Esophagus muscularis mucosa (tissue), 4 donors: ENCODE measurements at regions not wholly inside any gene's neighbourhood (a gene's known extent, or its start where the extent isn't known, plus 50 kb on each side); places are given as distances from the start of the nearest gene placed in this dataset.
"Not testable (repeated sequence)": the region's sequence is repeated elsewhere in the genome, so short reads cannot be mapped to it uniquely, and the experiment has no call there.

Experiments
- DNase-seq: peaks from one replicate; pipeline ENCODE4 v3.0.0-alpha.2; 2017; ENCODE audit errors: extremely low spot score
- H3K27ac ChIP-seq, 4 donors: fragments of 200-600 bp; sonication (generic); replicated peaks in 1 of 4; 1 replicate in 3 of 4; 2 replicates in 1 of 4; pipeline ENCODE4 v1.5.1; 2016 to 2019; ENCODE audit warnings: mild to moderate bottlenecking in 1 of 4
- H3K27me3 ChIP-seq, 4 donors: fragments of 200-600 bp; sonication (generic); one replicate each; pipeline versions ENCODE4 v1.5.1 to v1.6.0; 2016 to 2019
- H3K36me3 ChIP-seq, 4 donors: fragments of 200-600 bp; sonication (generic); one replicate each; pipeline ENCODE4 v1.5.1; 2016 to 2019
- H3K4me1 ChIP-seq, 4 donors: fragments of 200-600 bp; sonication (generic); one replicate each; pipeline ENCODE4 v1.5.1; 2016 to 2019
- H3K4me3 ChIP-seq, 4 donors: fragments of 200-600 bp; sonication (generic); 1 replicate in 2 of 4; 2 replicates in 2 of 4; pipeline ENCODE4 v1.5.1; 2016 to 2019; ENCODE audit warnings: mild to moderate bottlenecking in 4 of 4, moderate library complexity in 1 of 4
- H3K9me3 ChIP-seq, 4 donors: fragments of 200-600 bp; sonication (generic); 1 replicate in 3 of 4; 2 replicates in 1 of 4; pipeline ENCODE4 v1.5.1; 2016 to 2019
- CTCF ChIP-seq, 3 experiments: fragments of 200-600 bp in 2 of 3; fragments of 450-650 bp in 1 of 3; sonication (generic) in 2 of 3; IDR thresholded peaks; one replicate each; pipeline ENCODE4 v1.5.1; 2017 to 2019; ENCODE audit warnings: antibody characterized with exemption in 3 of 3, mild to moderate bottlenecking in 2 of 3, moderate library complexity in 1 of 3
- EP300 ChIP-seq: sonication (generic); formaldehyde crosslinking; IDR thresholded peaks from one replicate; pipeline ENCODE4 v1.6.1; 2017; ENCODE audit warnings: antibody characterized with exemption
- POLR2A ChIP-seq: fragments of 450-650 bp; IDR thresholded peaks from one replicate; pipeline ENCODE4 v1.6.1; 2017; ENCODE audit warnings: antibody characterized with exemption, moderate library complexity, mild to moderate bottlenecking, low read depth
- POLR2AphosphoS5 ChIP-seq, 2 donors: sonication (generic); formaldehyde crosslinking; IDR thresholded peaks; one replicate each; pipeline ENCODE4 v1.6.1; 2017; ENCODE audit warnings: antibody characterized with exemption in 2 of 2
- WGBS: methylation state at CpG from one replicate; pipeline ENCODE4 v1.1.5; 2018; 5-methylcytosine and 5-hydroxymethylcytosine counted together
- intact Hi-C: fragments of 100-400 bp; cut with DNase I; formaldehyde crosslinking; loops from one replicate; pipeline ENCODE4 v1.15.1; 2023

- Histone ChIP-seq H3K9me3 (no peaks in the 10 kb centered on the region), H3K36me3 (no peaks in the 10 kb centered on the region), H3K27me3 (peaks cover 0 to 6% (median 0%) of the 10 kb centered on the region in 4 donors), H3K27ac (no peak overlapping the region), H3K4me3 (no peak overlapping the region), H3K4me1 (no peaks in the 10 kb centered on the region)
- no peak for DNase-seq
- intact Hi-C loops: no loop called here
- 67% methylated on average over 9 of the region's 9 CpGs for WGBS
- no peak for TF ChIP-seq EP300
- no peak for TF ChIP-seq CTCF (IDR thresholded peaks at IDR 0.05)
- TF ChIP-seq POLR2A: no peak
- TF ChIP-seq POLR2AphosphoS5 (IDR thresholded peaks at IDR 0.05): no peak
Observed at GRCh38 chr19:28318469-28319179, 894.3 kb downstream of the UQCRFS1 start.

GRCh38 chr19:28316464-28316863 lies 896.5 kb downstream of the UQCRFS1 start:
- Histone ChIP-seq H3K27ac (no peak overlapping the region), H3K36me3 (no peaks in the 10 kb centered on the region), H3K4me3 (no peak overlapping the region), H3K4me1 (no peaks in the 10 kb centered on the region), H3K9me3 (no peaks in the 10 kb centered on the region), H3K27me3 (peaks cover 0 to 6% (median 0%) of the 10 kb centered on the region in 4 donors)
- intact Hi-C loops: no loop called here
- no peak for TF ChIP-seq POLR2AphosphoS5 (IDR thresholded peaks at IDR 0.05)
- TF ChIP-seq POLR2A: no peak
- DNase-seq: no peak
- WGBS: 83% methylated on average over 6 of the region's 7 CpGs

DNA sequence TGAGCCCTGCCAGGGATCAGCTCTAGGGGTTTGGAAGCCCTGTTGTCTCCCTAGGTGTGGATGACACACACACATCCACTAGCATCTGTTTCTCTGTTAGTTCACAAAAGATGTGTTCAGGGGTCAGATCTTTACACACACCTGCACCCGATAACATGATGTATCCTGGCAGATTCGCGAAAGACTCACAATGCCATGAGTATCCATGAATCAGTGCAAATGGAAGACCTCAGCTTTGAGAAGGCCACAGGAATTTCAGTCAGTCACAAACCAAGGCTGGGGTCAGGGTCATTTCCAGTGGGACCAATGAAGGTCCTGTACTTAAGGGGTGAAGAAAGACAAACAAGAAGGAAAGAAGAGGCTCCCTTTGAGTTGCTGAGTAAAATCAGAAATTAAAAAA lies 898.2 kb downstream of the UQCRFS1 start:
- Histone ChIP-seq H3K4me3 (no peak overlapping the region), H3K4me1 (no peaks in the 10 kb centered on the region), H3K36me3 (no peaks in the 10 kb centered on the region), H3K9me3 (no peaks in the 10 kb centered on the region), H3K27me3 (peaks cover 0 to 6% (median 0%) of the 10 kb centered on the region in 4 donors), H3K27ac (no peak overlapping the region)
- intact Hi-C loops: no loop called here
- TF ChIP-seq EP300 (no peak), POLR2A (no peak), POLR2AphosphoS5 (IDR thresholded peaks at IDR 0.05) (no peak), CTCF (IDR thresholded peaks at IDR 0.05) (no peak)
- 83% methylated on average over 3 of the region's 3 CpGs for WGBS
- DNase-seq: no peak

GRCh38 chr19:28314287-28314686 lies 898.7 kb downstream of the UQCRFS1 start:
- Histone ChIP-seq H3K36me3 (no peaks in the 10 kb centered on the region), H3K9me3 (no peaks in the 10 kb centered on the region), H3K4me3 (no peak overlapping the region), H3K27me3 (peaks cover 0 to 6% (median 0%) of the 10 kb centered on the region in 4 donors), H3K27ac (no peak overlapping the region), H3K4me1 (no peaks in the 10 kb centered on the region)
- DNase-seq: no peak
- 78% methylated on average over 4 of the region's 4 CpGs for WGBS
- intact Hi-C loops: no loop called here
- TF ChIP-seq POLR2A (no peak), POLR2AphosphoS5 (IDR thresholded peaks at IDR 0.05) (no peak)

DNA sequence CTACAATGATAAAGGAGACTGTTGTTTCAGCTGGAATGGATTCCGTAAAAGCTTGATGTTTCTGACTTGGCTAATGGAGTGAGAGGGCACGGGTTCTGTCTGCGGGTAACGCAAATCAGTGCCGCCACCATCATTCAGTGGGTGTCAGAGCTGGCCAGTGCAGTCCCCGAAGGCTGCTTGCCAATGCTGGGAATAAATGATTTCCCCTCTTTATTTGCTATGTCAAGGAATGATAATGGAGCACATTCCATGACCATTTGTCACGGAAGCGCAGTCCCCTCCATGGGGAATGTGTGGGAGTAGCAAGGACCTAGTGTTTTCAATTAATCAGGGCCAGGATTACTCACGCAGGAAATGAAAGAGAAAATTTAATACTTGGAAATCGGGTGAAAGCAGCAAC lies 899.3 kb downstream of the UQCRFS1 start:
- Histone ChIP-seq H3K27me3 (peaks cover 0 to 3% (median 0%) of the 10 kb centered on the region in 4 donors), H3K27ac (no peak overlapping the region), H3K36me3 (no peaks in the 10 kb centered on the region), H3K4me3 (no peak overlapping the region), H3K9me3 (no peaks in the 10 kb centered on the region), H3K4me1 (no peaks in the 10 kb centered on the region)
- intact Hi-C loops: no loop called here
- WGBS: 50% methylated on average over 10 of the region's 10 CpGs
- TF ChIP-seq EP300: no peak
- no peak for TF ChIP-seq CTCF (IDR thresholded peaks at IDR 0.05)
- TF ChIP-seq POLR2AphosphoS5 (IDR thresholded peaks at IDR 0.05): no peak
- no peak for TF ChIP-seq POLR2A
- no peak for DNase-seq

DNA sequence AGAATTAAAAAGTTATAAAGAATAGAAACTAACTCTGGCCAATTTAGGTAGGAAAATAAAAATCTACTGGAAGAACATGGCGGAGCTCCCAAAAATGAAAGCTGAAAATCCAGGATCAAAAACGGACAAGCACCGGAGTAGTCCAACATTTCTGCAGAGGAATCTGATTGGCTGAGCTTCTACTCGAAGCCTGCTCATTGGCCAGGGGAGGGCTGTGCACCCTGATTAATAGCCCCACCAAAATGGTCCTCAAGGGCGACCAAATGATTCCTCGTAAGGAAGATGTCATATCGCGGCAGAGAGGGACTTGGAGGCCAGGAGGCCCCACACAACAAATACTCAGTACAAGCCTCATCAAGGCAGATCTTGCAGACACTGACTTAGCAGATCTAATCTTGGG lies 900.7 kb downstream of the UQCRFS1 start:
- H3K4me1 ChIP-seq: no peaks in the 10 kb centered on the region
- H3K9me3 ChIP-seq: no peaks in the 10 kb centered on the region
- DNase-seq: no peak
- intact Hi-C loops: no loop called here
- H3K36me3 ChIP-seq: no peaks in the 10 kb centered on the region
- TF ChIP-seq CTCF (IDR thresholded peaks at IDR 0.05) (no peak), POLR2AphosphoS5 (IDR thresholded peaks at IDR 0.05) (no peak), EP300 (no peak), POLR2A (no peak)
- no peak overlapping the region for H3K4me3 ChIP-seq
- 91% methylated on average over 8 of the region's 8 CpGs for WGBS
- no peaks in the 10 kb centered on the region for H3K27me3 ChIP-seq
- H3K27ac ChIP-seq: no peak overlapping the region

GRCh38 chr19:28310829-28311228 lies 902.1 kb downstream of the UQCRFS1 start:
- H3K4me3 ChIP-seq, H3K4me1 ChIP-seq, H3K36me3 ChIP-seq, DNase-seq, intact Hi-C loops, H3K27ac ChIP-seq, H3K27me3 ChIP-seq, H3K9me3 ChIP-seq: not testable (repeated sequence)
- 67% methylated on average over 1 of the region's 2 CpGs for WGBS
